Mesendoderm (in vitro differentiated cells): ENCODE measurements at regions not wholly inside any gene's neighbourhood (a gene's known extent, or its start where the extent isn't known, plus 50 kb on each side); places are given as distances from the start of the nearest gene placed in this dataset.

ENCODE experiments used
- DNase-seq: peaks from one replicate; pipeline ENCODE4 v3.0.0; 2013
- H2AK5ac ChIP-seq: 2 replicates; pipeline ENCODE4 v1.6.1; 2013; ENCODE audit warnings: low read length, inconsistent platforms
- H2BK120ac ChIP-seq: 2 replicates; pipeline ENCODE4 v1.6.1; 2013; ENCODE audit warnings: low read depth, mild to moderate bottlenecking, low read length, moderate library complexity, mixed read lengths
- H2BK15ac ChIP-seq: replicated peaks from 2 replicates; pipeline ENCODE4 v1.6.1; 2013; ENCODE audit warnings: low read depth, mild to moderate bottlenecking, moderate library complexity
- H2BK5ac ChIP-seq: 2 replicates; pipeline ENCODE4 v1.6.1; 2013; ENCODE audit warnings: low read length, inconsistent platforms
- H3K18ac ChIP-seq: 2 replicates; pipeline ENCODE4 v1.6.1; 2013; ENCODE audit warnings: mild to moderate bottlenecking, low read length, mixed read lengths
- H3K23ac ChIP-seq: one replicate; pipeline ENCODE4 v1.6.1; 2013; ENCODE audit warnings: low read length
- H3K27ac ChIP-seq: 2 replicates; pipeline ENCODE4 v1.5.1; 2013; ENCODE audit warnings: low read depth, mild to moderate bottlenecking, inconsistent platforms, low read length, moderate library complexity
- H3K27me3 ChIP-seq: 2 replicates; pipeline ENCODE4 v1.6.1; 2013; ENCODE audit warnings: low read length, control low read depth, mild to moderate bottlenecking, inconsistent platforms; ENCODE audit not compliant: insufficient read depth, poor library complexity
- H3K36me3 ChIP-seq: 2 replicates; pipeline ENCODE4 v1.6.1; 2013; ENCODE audit warnings: low read length, inconsistent platforms; ENCODE audit not compliant: control insufficient read depth, insufficient read depth
- H3K4ac ChIP-seq: one replicate; pipeline ENCODE4 v1.6.1; 2013; ENCODE audit warnings: low read depth, mild to moderate bottlenecking, low read length, moderate library complexity
- H3K4me1 ChIP-seq: 2 replicates; pipeline ENCODE4 v1.6.1; 2013; ENCODE audit warnings: low read depth, low read length, inconsistent platforms; ENCODE audit not compliant: control insufficient read depth
- H3K4me2 ChIP-seq: 2 replicates; pipeline ENCODE4 v1.6.1; 2013; ENCODE audit warnings: low read length
- H3K4me3 ChIP-seq: 2 replicates; pipeline ENCODE4 v1.5.1; 2013; ENCODE audit warnings: mild to moderate bottlenecking, low read length
- H3K56ac ChIP-seq: one replicate; pipeline ENCODE4 v1.6.1; 2013; ENCODE audit warnings: low read length
- H3K79me1 ChIP-seq: 2 replicates; pipeline ENCODE4 v1.6.1; 2013; ENCODE audit warnings: low read length, inconsistent platforms
- H3K79me2 ChIP-seq: 2 replicates; pipeline ENCODE4 v1.6.1; 2013; ENCODE audit warnings: mild to moderate bottlenecking, low read length; ENCODE audit not compliant: control insufficient read depth, insufficient read depth
- H3K9ac ChIP-seq: 2 replicates; pipeline ENCODE4 v1.6.1; 2013; ENCODE audit warnings: low read length, inconsistent platforms
- H4K5ac ChIP-seq: one replicate; pipeline ENCODE4 v1.6.1; 2013; ENCODE audit warnings: low read length
- H4K8ac ChIP-seq: one replicate; pipeline ENCODE4 v1.6.1; 2013; ENCODE audit warnings: low read depth, mild to moderate bottlenecking, control low read depth, low read length, moderate library complexity
- WGBS: extraction: QIAGEN DNeasy Blood & Tissue Kit; methylation state at CpG from one replicate; pipeline ENCODE4 v1.1.7; 2013; ENCODE audit warnings: low lambda C conversion rate, missing lambda C conversion rate; ENCODE audit not compliant: insufficient coverage; ENCODE audit errors: extremely low coverage; 5-methylcytosine and 5-hydroxymethylcytosine counted together

- no CpG with 5 or more reads among the region's 8 CpGs for WGBS
- H3K4me1 ChIP-seq = no peaks in the 10 kb centered on the region
- H2BK5ac ChIP-seq = no peak overlapping the region
- no peak overlapping the region for H2BK120ac ChIP-seq
- no peaks in the 10 kb centered on the region for H3K79me1 ChIP-seq
- H3K27ac ChIP-seq = no peak overlapping the region
- no peak overlapping the region for H3K4me2 ChIP-seq
- H4K8ac ChIP-seq = no peak overlapping the region
- H3K27me3 ChIP-seq = no peaks in the 10 kb centered on the region
- no peak overlapping the region for H3K18ac ChIP-seq
- no peak overlapping the region for H2BK15ac ChIP-seq
- no peak overlapping the region for H3K23ac ChIP-seq
- H3K9ac ChIP-seq = no peak overlapping the region
- no peaks in the 10 kb centered on the region for H3K79me2 ChIP-seq
- no peak overlapping the region for H2AK5ac ChIP-seq
- H4K5ac ChIP-seq = no peak overlapping the region
- no peak overlapping the region for H3K4me3 ChIP-seq
- no peak for DNase-seq
- H3K56ac ChIP-seq = no peak overlapping the region
- no peak overlapping the region for H3K4ac ChIP-seq
- H3K36me3 ChIP-seq = no peaks in the 10 kb centered on the region
Measured at GRCh38 chr11:29916040-29916439, 100.8 kb downstream of the KCNA4 start.

- no peak for DNase-seq
- no peak overlapping the region for H3K56ac ChIP-seq
- no peak overlapping the region for H3K9ac ChIP-seq
- no peaks in the 10 kb centered on the region for H3K4me1 ChIP-seq
- H4K8ac ChIP-seq = no peak overlapping the region
- no peak overlapping the region for H3K4me2 ChIP-seq
- no peak overlapping the region for H2BK15ac ChIP-seq
- H3K18ac ChIP-seq = no peak overlapping the region
- H2BK5ac ChIP-seq = no peak overlapping the region
- H3K23ac ChIP-seq = no peak overlapping the region
- no peak overlapping the region for H3K27ac ChIP-seq
- no peaks in the 10 kb centered on the region for H3K27me3 ChIP-seq
- no peaks in the 10 kb centered on the region for H3K79me2 ChIP-seq
- H4K5ac ChIP-seq = no peak overlapping the region
- no peaks in the 10 kb centered on the region for H3K36me3 ChIP-seq
- no CpG with 5 or more reads among the region's 2 CpGs for WGBS
- H3K79me1 ChIP-seq = no peaks in the 10 kb centered on the region
- no peak overlapping the region for H2AK5ac ChIP-seq
- H2BK120ac ChIP-seq = no peak overlapping the region
- H3K4ac ChIP-seq = no peak overlapping the region
- no peak overlapping the region for H3K4me3 ChIP-seq
Measured at GRCh38 chr11:29914203-29914930, 102.5 kb downstream of the KCNA4 start.

GRCh38 chr11:29913352-29913751 lies 103.5 kb downstream of the KCNA4 start:
- Histone ChIP-seq H2BK5ac (no peak overlapping the region), H3K27ac (no peak overlapping the region), H2BK15ac (no peak overlapping the region)

GRCh38 chr11:29900382-29900781 lies 116.4 kb downstream of the KCNA4 start:
- H3K4me2 ChIP-seq = no peak overlapping the region
- H3K4me3 ChIP-seq = no peak overlapping the region
- DNase-seq = no peak
- no peaks in the 10 kb centered on the region for H3K79me1 ChIP-seq
- H3K18ac ChIP-seq = no peak overlapping the region
- H3K4ac ChIP-seq = no peak overlapping the region
- H2BK120ac ChIP-seq = no peak overlapping the region
- H3K27ac ChIP-seq = no peak overlapping the region
- no peak overlapping the region for H3K9ac ChIP-seq
- no peaks in the 10 kb centered on the region for H3K4me1 ChIP-seq
- no peak overlapping the region for H2BK15ac ChIP-seq
- no peaks in the 10 kb centered on the region for H3K36me3 ChIP-seq
- no peak overlapping the region for H4K5ac ChIP-seq
- no peak overlapping the region for H2AK5ac ChIP-seq
- no peak overlapping the region for H3K56ac ChIP-seq
- no peaks in the 10 kb centered on the region for H3K27me3 ChIP-seq
- H4K8ac ChIP-seq = no peak overlapping the region
- no peaks in the 10 kb centered on the region for H3K79me2 ChIP-seq
- no peak overlapping the region for H3K23ac ChIP-seq
- H2BK5ac ChIP-seq = no peak overlapping the region

More at GRCh38 chr11:29913352-29913751, 103.5 kb downstream of the KCNA4 start:
- no peaks in the 10 kb centered on the region for H3K4me1 ChIP-seq
- H3K4me3 ChIP-seq = no peak overlapping the region
- no peak overlapping the region for H3K23ac ChIP-seq
- no peak overlapping the region for H2AK5ac ChIP-seq
- no peak overlapping the region for H4K8ac ChIP-seq
- no peaks in the 10 kb centered on the region for H3K36me3 ChIP-seq
- H3K27me3 ChIP-seq = no peaks in the 10 kb centered on the region
- no CpG with 5 or more reads among the region's 4 CpGs for WGBS
- no peak overlapping the region for H3K9ac ChIP-seq
- no peaks in the 10 kb centered on the region for H3K79me1 ChIP-seq
- no peak overlapping the region for H4K5ac ChIP-seq
- H3K79me2 ChIP-seq = no peaks in the 10 kb centered on the region
- H3K4me2 ChIP-seq = no peak overlapping the region
- no peak for DNase-seq
- H3K56ac ChIP-seq = no peak overlapping the region
- no peak overlapping the region for H3K18ac ChIP-seq
- H3K4ac ChIP-seq = no peak overlapping the region
- no peak overlapping the region for H2BK120ac ChIP-seq

- no peak overlapping the region for H3K56ac ChIP-seq
- H3K9ac ChIP-seq = no peak overlapping the region
Measured at GRCh38 chr11:29879560-29879959, 137.3 kb downstream of the KCNA4 start.

GRCh38 chr11:29876192-29876591 lies 140.6 kb downstream of the KCNA4 start:
- no peak overlapping the region for H2BK5ac ChIP-seq
- no peak overlapping the region for H3K56ac ChIP-seq
- H3K18ac ChIP-seq = no peak overlapping the region
- H3K9ac ChIP-seq = no peak overlapping the region
- WGBS = no CpG with 5 or more reads among the region's 1 CpG
- no peak overlapping the region for H2AK5ac ChIP-seq
- H2BK15ac ChIP-seq = no peak overlapping the region
- H3K79me2 ChIP-seq = no peaks in the 10 kb centered on the region
- H4K8ac ChIP-seq = no peak overlapping the region
- H3K23ac ChIP-seq = no peak overlapping the region
- DNase-seq = no peak
- H3K4me1 ChIP-seq = no peaks in the 10 kb centered on the region
- H3K4ac ChIP-seq = no peak overlapping the region
- H3K4me2 ChIP-seq = no peak overlapping the region
- no peak overlapping the region for H2BK120ac ChIP-seq
- H3K79me1 ChIP-seq = no peaks in the 10 kb centered on the region
- H3K27ac ChIP-seq = no peak overlapping the region
- no peak overlapping the region for H3K4me3 ChIP-seq
- no peaks in the 10 kb centered on the region for H3K36me3 ChIP-seq
- H4K5ac ChIP-seq = no peak overlapping the region
- no peaks in the 10 kb centered on the region for H3K27me3 ChIP-seq

More at GRCh38 chr11:29879560-29879959, 137.3 kb downstream of the KCNA4 start:
- Histone ChIP-seq H2BK15ac (no peak overlapping the region), H3K79me1 (no peaks in the 10 kb centered on the region), H3K23ac (no peak overlapping the region), H3K27ac (no peak overlapping the region), H3K4me2 (no peak overlapping the region), H3K4me1 (no peaks in the 10 kb centered on the region), H3K36me3 (no peaks in the 10 kb centered on the region), H3K79me2 (no peaks in the 10 kb centered on the region), H2BK120ac (no peak overlapping the region), H3K18ac (no peak overlapping the region), H4K8ac (no peak overlapping the region), H2AK5ac (no peak overlapping the region), H3K4me3 (no peak overlapping the region), H2BK5ac (no peak overlapping the region), H4K5ac (no peak overlapping the region), H3K27me3 (no peaks in the 10 kb centered on the region), H3K4ac (no peak overlapping the region)
- no CpG with 5 or more reads among the region's 6 CpGs for WGBS
- no peak for DNase-seq
